Gastroesophageal sphincter (tissue), 4 donors: ENCODE measurements at regions not wholly inside any gene's neighbourhood (a gene's known extent, or its start where the extent isn't known, plus 50 kb on each side); places are given as distances from the start of the nearest gene placed in this dataset.

Experiments
- ATAC-seq: fragments of 150-250 bp; one replicate; pipeline ENCODE4 v1.9.1; 2016; ENCODE audit warnings: mild to moderate bottlenecking, moderate library complexity
- H3K27ac ChIP-seq, 4 donors: fragments of 200-600 bp; sonication (generic) in 3 of 4; 1 replicate in 3 of 4; 2 replicates in 1 of 4; pipeline ENCODE4 v1.5.1; 2016 to 2019
- H3K27me3 ChIP-seq: fragments of 200-600 bp; sonication (generic); one replicate; pipeline ENCODE4 v1.5.1; 2019
- H3K36me3 ChIP-seq, 2 donors: fragments of 200-600 bp; sonication (generic); one replicate each; pipeline ENCODE4 v1.5.1; 2019; ENCODE audit warnings: control low read depth in 1 of 2
- H3K4me1 ChIP-seq, 3 donors: fragments of 200-600 bp; sonication (generic); 1 replicate in 2 of 3; 2 replicates in 1 of 3; pipeline ENCODE4 v1.5.1; 2016 to 2019; ENCODE audit warnings: control low read depth in 2 of 3
- H3K4me3 ChIP-seq, 2 donors: fragments of 200-600 bp; sonication (generic); one replicate each; pipeline ENCODE4 v1.5.1; 2019; ENCODE audit warnings: mild to moderate bottlenecking in 1 of 2, moderate library complexity in 1 of 2
- H3K9me3 ChIP-seq, 3 donors: fragments of 200-600 bp; sonication (generic); one replicate each; pipeline ENCODE4 v1.5.1; 2017 to 2019; ENCODE audit warnings: control low read depth in 2 of 3
- CTCF ChIP-seq, 4 experiments: fragments of 200-600 bp in 2 of 4; fragments of 450-650 bp in 2 of 4; sonication (generic) in 1 of 4; IDR thresholded peaks; one replicate each; pipeline ENCODE4 v1.5.1; 2017 to 2019; ENCODE audit warnings: antibody characterized with exemption in 4 of 4, mild to moderate bottlenecking in 2 of 4, moderate library complexity in 2 of 4
- EP300 ChIP-seq: sonication (generic); formaldehyde crosslinking; IDR thresholded peaks from one replicate; pipeline ENCODE4 v1.6.1; 2017; ENCODE audit warnings: antibody characterized with exemption, mild to moderate bottlenecking
- POLR2A ChIP-seq, 2 donors: fragments of 450-650 bp; IDR thresholded peaks; one replicate each; pipeline ENCODE4 v1.6.1; 2017; ENCODE audit warnings: antibody characterized with exemption in 2 of 2, mild to moderate bottlenecking in 2 of 2, moderate library complexity in 1 of 2
- POLR2AphosphoS5 ChIP-seq: sonication (generic); formaldehyde crosslinking; IDR thresholded peaks from one replicate; pipeline ENCODE4 v1.6.1; 2017; ENCODE audit warnings: antibody characterized with exemption
- WGBS, 2 donors: methylation state at CpG; one replicate each; pipeline ENCODE4 v1.1.5; 2018; ENCODE audit warnings: low coverage in 1 of 2; 5-methylcytosine and 5-hydroxymethylcytosine counted together

GRCh38 chr3:182133752-182134151 lies 422.0 kb downstream of the SOX2 start:
- H3K9me3 ChIP-seq: no peaks in the 10 kb centered on the region
- no peak for ATAC-seq
- peaks cover 10% of the 10 kb centered on the region for H3K27me3 ChIP-seq
- no peaks in the 10 kb centered on the region for H3K36me3 ChIP-seq
- H3K27ac ChIP-seq: no peak overlapping the region
- no peak overlapping the region for H3K4me3 ChIP-seq
- WGBS, 2 donors: 62% methylated on average over 2 of the region's 2 CpGs; no CpG with 5 or more reads in 1 of the 2 donors
- H3K4me1 ChIP-seq: no peaks in the 10 kb centered on the region
- TF ChIP-seq CTCF (IDR thresholded peaks at IDR 0.05) (no peak), POLR2AphosphoS5 (no peak), EP300 (no peak), POLR2A (IDR thresholded peaks at IDR 0.05) (no peak)

GRCh38 chr3:182135056-182135455 lies 423.3 kb downstream of the SOX2 start:
- no peak for ATAC-seq
- no peaks in the 10 kb centered on the region for H3K9me3 ChIP-seq
- TF ChIP-seq CTCF (IDR thresholded peaks at IDR 0.05) (no peak), POLR2AphosphoS5 (no peak), POLR2A (IDR thresholded peaks at IDR 0.05) (no peak), EP300 (no peak)
- H3K27me3 ChIP-seq: peaks cover 10% of the 10 kb centered on the region
- no peaks in the 10 kb centered on the region for H3K4me1 ChIP-seq
- WGBS, 2 donors: 44 to 53% methylated on average over 2 of the region's 2 CpGs
- no peak overlapping the region for H3K27ac ChIP-seq
- H3K4me3 ChIP-seq: no peak overlapping the region
- no peaks in the 10 kb centered on the region for H3K36me3 ChIP-seq

- TF ChIP-seq POLR2A (IDR thresholded peaks at IDR 0.05) (no peak), EP300 (no peak), POLR2AphosphoS5 (no peak), CTCF (IDR thresholded peaks at IDR 0.05) (no peak)
- no peak for ATAC-seq
- 25 to 46% methylated on average over 6 of the region's 6 CpGs for WGBS, 2 donors
Observed at GRCh38 chr3:182136008-182136910, 424.5 kb downstream of the SOX2 start.

GRCh38 chr3:182138393-182138792 lies 426.7 kb downstream of the SOX2 start:
- no peaks in the 10 kb centered on the region for H3K36me3 ChIP-seq
- TF ChIP-seq EP300 (no peak), CTCF (IDR thresholded peaks at IDR 0.05) (no peak), POLR2AphosphoS5 (no peak), POLR2A (IDR thresholded peaks at IDR 0.05) (no peak)
- H3K27ac ChIP-seq: no peak overlapping the region
- ATAC-seq: no peak
- H3K4me1 ChIP-seq: no peaks in the 10 kb centered on the region
- whole genome bisulfite sequencing, 2 donors: 33 to 71% methylated on average over 1 of the region's 1 CpG
- no peaks in the 10 kb centered on the region for H3K9me3 ChIP-seq
- no peak overlapping the region for H3K4me3 ChIP-seq
- H3K27me3 ChIP-seq: peaks cover 7% of the 10 kb centered on the region

More at GRCh38 chr3:182136008-182136910, 424.5 kb downstream of the SOX2 start:
- Histone ChIP-seq H3K4me1 (no peaks in the 10 kb centered on the region), H3K27me3 (peaks cover 10% of the 10 kb centered on the region), H3K27ac (no peak overlapping the region), H3K4me3 (no peak overlapping the region), H3K9me3 (no peaks in the 10 kb centered on the region), H3K36me3 (no peaks in the 10 kb centered on the region)
